Neural progenitor cell (in vitro differentiated cells): ENCODE measurements at regions not wholly inside any gene's neighbourhood (a gene's known extent, or its start where the extent isn't known, plus 50 kb on each side); places are given as distances from the start of the nearest gene placed in this dataset.

Experiments
- EZH2 ChIP-seq: fragments of 200-600 bp; sonication (generic); IDR thresholded peaks from 2 replicates; pipeline ENCODE4 v1.6.1; 2017; ENCODE audit warnings: antibody characterized with exemption, mild to moderate bottlenecking, moderate library complexity
- TF ChIP-seq, protein P1 (sequence below): fragments of 200-600 bp; sonication (generic); IDR thresholded peaks from 2 replicates; pipeline ENCODE4 v1.5.1; 2017; ENCODE audit warnings: antibody characterized with exemption, mild to moderate bottlenecking

DNA sequence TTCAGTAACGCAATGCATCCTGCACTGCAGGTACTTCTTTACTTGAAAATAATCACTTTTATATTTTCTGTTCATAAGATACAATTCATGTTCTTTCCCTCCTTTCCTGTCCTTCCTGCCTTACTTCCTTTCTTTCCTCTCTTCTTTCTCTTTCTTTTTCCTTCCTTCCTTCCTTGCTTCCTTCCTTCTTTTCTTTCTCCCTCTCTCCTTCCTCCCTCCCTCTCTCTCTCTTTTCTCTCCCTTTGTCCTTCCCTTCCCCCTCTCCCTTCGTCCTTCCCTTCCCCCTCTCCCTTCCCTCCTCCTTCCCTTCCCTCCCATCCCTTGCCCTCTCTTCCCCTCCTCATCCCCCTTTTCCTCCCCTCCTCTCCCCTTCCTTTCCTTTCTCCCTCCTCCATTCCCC is 227.8 kb upstream of the KLF6 start:
- no peak for TF ChIP-seq EZH2
- TF ChIP-seq, protein P1, sequence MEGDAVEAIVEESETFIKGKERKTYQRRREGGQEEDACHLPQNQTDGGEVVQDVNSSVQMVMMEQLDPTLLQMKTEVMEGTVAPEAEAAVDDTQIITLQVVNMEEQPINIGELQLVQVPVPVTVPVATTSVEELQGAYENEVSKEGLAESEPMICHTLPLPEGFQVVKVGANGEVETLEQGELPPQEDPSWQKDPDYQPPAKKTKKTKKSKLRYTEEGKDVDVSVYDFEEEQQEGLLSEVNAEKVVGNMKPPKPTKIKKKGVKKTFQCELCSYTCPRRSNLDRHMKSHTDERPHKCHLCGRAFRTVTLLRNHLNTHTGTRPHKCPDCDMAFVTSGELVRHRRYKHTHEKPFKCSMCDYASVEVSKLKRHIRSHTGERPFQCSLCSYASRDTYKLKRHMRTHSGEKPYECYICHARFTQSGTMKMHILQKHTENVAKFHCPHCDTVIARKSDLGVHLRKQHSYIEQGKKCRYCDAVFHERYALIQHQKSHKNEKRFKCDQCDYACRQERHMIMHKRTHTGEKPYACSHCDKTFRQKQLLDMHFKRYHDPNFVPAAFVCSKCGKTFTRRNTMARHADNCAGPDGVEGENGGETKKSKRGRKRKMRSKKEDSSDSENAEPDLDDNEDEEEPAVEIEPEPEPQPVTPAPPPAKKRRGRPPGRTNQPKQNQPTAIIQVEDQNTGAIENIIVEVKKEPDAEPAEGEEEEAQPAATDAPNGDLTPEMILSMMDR: no peak
